ENCODE measurements at regions not wholly inside any gene's neighbourhood (a gene's known extent, or its start where the extent isn't known, plus 50 kb on each side); places are given as distances from the start of the nearest gene placed in this dataset.

- TF ChIP-seq EGR1 (IDR thresholded peaks at IDR 0.05; ENCODE audit: borderline replicate concordance in 1 of 2, low read depth in 2 of 2, low read length in 2 of 2): no peak
- no peak for TF ChIP-seq CREM (IDR thresholded peaks at IDR 0.05; ENCODE audit: low read depth)
- no peak for TF ChIP-seq ASH2L (IDR thresholded peaks at IDR 0.05; ENCODE audit: borderline replicate concordance, low read depth)
- TF ChIP-seq SIX5 (IDR thresholded peaks at IDR 0.05; ENCODE audit: low read depth, low read length, severe bottlenecking): no peak
- no peak for TF ChIP-seq NFYB (IDR thresholded peaks at IDR 0.05; ENCODE audit: insufficient read depth, low read depth, low read length)
- no peak for TF ChIP-seq FOS (IDR thresholded peaks at IDR 0.05; ENCODE audit: borderline replicate concordance, extremely low read depth, insufficient read length)
- TF ChIP-seq ZNF207 (IDR thresholded peaks at IDR 0.05; ENCODE audit: borderline replicate concordance): no peak
- no peak for TF ChIP-seq KAT2A (conservative IDR thresholded peaks at IDR 0.05; ENCODE audit: control insufficient read depth, low read depth, low read length)
- Histone ChIP-seq H3K27ac (ENCODE audit: control insufficient read depth, insufficient read depth) (no peak overlapping the region), H3K9ac (ENCODE audit: control insufficient read depth, insufficient read depth, low read length) (no peak overlapping the region), H3K9me3 (replicated peaks; ENCODE audit: control insufficient read depth, insufficient read depth, low read length) (no peaks in the 10 kb centered on the region; the same call in 2 of the 3 replicates), H3K4me3 (no peak overlapping the region), H3K79me2 (ENCODE audit: control insufficient read depth, insufficient read depth, low read length) (no peaks in the 10 kb centered on the region), H2AFZ (ENCODE audit: control insufficient read depth, low read depth, low read length) (no peak overlapping the region), H3K27me3 (replicated peaks in 1 of 2; ENCODE audit: control insufficient read depth in 2 of 2, insufficient read depth in 2 of 2, low read length in 1 of 2) (no peaks in the 10 kb centered on the region), H3K4me2 (ENCODE audit: control insufficient read depth, insufficient read depth) (no peak overlapping the region), H4K20me1 (ENCODE audit: control insufficient read depth, insufficient read depth) (no peaks in the 10 kb centered on the region), H3K4me1 (ENCODE audit: control insufficient read depth, insufficient read depth, low read length) (peaks cover 4% of the 10 kb centered on the region; the same call in 1 of the 2 replicates), H3K36me3 (ENCODE audit: control insufficient read depth in 2 of 2, insufficient read depth in 2 of 2, low read length in 1 of 2) (no peaks in the 10 kb centered on the region)
- FAIRE-seq: no peak
- WGBS (ENCODE audit: insufficient coverage, insufficient replicate concordance, low lambda C conversion rate, missing lambda C conversion rate): 94% methylated on average over 39 of the region's 46 CpGs
- ChIA-PET POLR2A (no interaction called here), RAD21 (ENCODE audit: unreplicated experiment) (no interaction called here), SMC1A (ENCODE audit: uncharacterized antibody, unreplicated experiment) (no interaction called here), CTCF (interaction anchor here (0.7 kb wide), 1 partner anchor 303 kb away, joined by 3 read pairs; no protein-coding TSS in a partner anchor)
- intact Hi-C loops (cut with micrococcal nuclease; ENCODE audit: unreplicated experiment): no loop called here
- BruUV-seq (replicated peaks): no TSS peak
- in situ Hi-C loops (cut with MboI): no loop called here
- no peak for ATAC-seq
- no peak for DNase-seq (ENCODE audit: low read depth, low spot score)
Observed at GRCh38 chr12:9406564-9407424, 198.6 kb upstream of the PZP start.
